NCI-H1092 treated with DMSO at 0.1 percent for 48 hours (cell line): ENCODE measurements at regions not wholly inside any gene's neighbourhood (a gene's known extent, or its start where the extent isn't known, plus 50 kb on each side); places are given as distances from the start of the nearest gene placed in this dataset.

Experiments
- DNase-seq: peaks from one replicate; lab custom pipeline; 2025; lab: John Stamatoyannopoulos, UW

GRCh38 chr3:80215191-80215590 lies 447.4 kb upstream of the ROBO1 start:
- DNase-seq: no peak

GRCh38 chr3:80213086-80213485 lies 445.3 kb upstream of the ROBO1 start:
- DNase-seq: peak; percentile 0

GRCh38 chr3:80192936-80193335 lies 425.1 kb upstream of the ROBO1 start:
- no peak for DNase-seq

- no peak for DNase-seq
Measured at GRCh38 chr3:80190051-80190450, 422.3 kb upstream of the ROBO1 start.

- no peak for DNase-seq
Measured at GRCh38 chr3:80187981-80188380, 420.2 kb upstream of the ROBO1 start.

- DNase-seq: no peak
Measured at GRCh38 chr3:80159990-80160506, 392.2 kb upstream of the ROBO1 start.

GRCh38 chr3:80158332-80158731 lies 390.5 kb upstream of the ROBO1 start:
- no peak for DNase-seq

- no peak for DNase-seq
Measured at GRCh38 chr3:80157546-80157945, 389.7 kb upstream of the ROBO1 start.

GRCh38 chr3:80152692-80153091 lies 384.9 kb upstream of the ROBO1 start:
- DNase-seq: no peak

- DNase-seq: no peak
Measured at GRCh38 chr3:80142714-80143113, 374.9 kb upstream of the ROBO1 start.

GRCh38 chr3:80141557-80141956 lies 373.8 kb upstream of the ROBO1 start:
- no peak for DNase-seq

- DNase-seq: no peak
Measured at GRCh38 chr3:80116281-80116680, 348.5 kb upstream of the ROBO1 start.

GRCh38 chr3:80114694-80115093 lies 346.9 kb upstream of the ROBO1 start:
- DNase-seq: no peak

GRCh38 chr3:80113331-80113730 lies 345.5 kb upstream of the ROBO1 start:
- DNase-seq: no peak

- DNase-seq: no peak
Measured at GRCh38 chr3:80099559-80100066, 331.8 kb upstream of the ROBO1 start.

GRCh38 chr3:80097674-80098073 lies 329.9 kb upstream of the ROBO1 start:
- DNase-seq: no peak

GRCh38 chr3:80096909-80097308 lies 329.1 kb upstream of the ROBO1 start:
- no peak for DNase-seq

- no peak for DNase-seq
Measured at GRCh38 chr3:80094589-80094988, 326.8 kb upstream of the ROBO1 start.

GRCh38 chr3:80087767-80088166 lies 320.0 kb upstream of the ROBO1 start:
- DNase-seq: no peak

GRCh38 chr3:80086426-80086825 lies 318.6 kb upstream of the ROBO1 start:
- DNase-seq: no peak

- no peak for DNase-seq
Measured at GRCh38 chr3:80079886-80080285, 312.1 kb upstream of the ROBO1 start.

GRCh38 chr3:80068459-80068858 lies 300.7 kb upstream of the ROBO1 start:
- DNase-seq: no peak

GRCh38 chr3:80063535-80063934 lies 295.7 kb upstream of the ROBO1 start:
- no peak for DNase-seq

- no peak for DNase-seq
Measured at GRCh38 chr3:80060664-80061063, 292.9 kb upstream of the ROBO1 start.

GRCh38 chr3:80055306-80055705 lies 287.5 kb upstream of the ROBO1 start:
- DNase-seq: no peak
